Peyer's patch (tissue), 4 donors: ENCODE measurements at regions not wholly inside any gene's neighbourhood (a gene's known extent, or its start where the extent isn't known, plus 50 kb on each side); places are given as distances from the start of the nearest gene placed in this dataset.

Source experiments
- DNase-seq, 3 donors: peaks; one replicate each; pipeline ENCODE4 v3.0.0-alpha.2; 2017 to 2019
- H3K27ac ChIP-seq, 4 donors: fragments of 200-600 bp; sonication (generic); one replicate each; pipeline ENCODE4 v1.5.1; 2016 to 2019
- H3K27me3 ChIP-seq, 2 donors: fragments of 200-600 bp; sonication (generic); one replicate each; pipeline ENCODE4 v1.5.1; 2019
- H3K36me3 ChIP-seq, 3 donors: fragments of 200-600 bp; sonication (generic); one replicate each; pipeline ENCODE4 v1.5.1; 2016 to 2019
- H3K4me1 ChIP-seq, 4 donors: fragments of 200-600 bp; sonication (generic); one replicate each; pipeline ENCODE4 v1.5.1; 2016 to 2019
- H3K4me3 ChIP-seq, 4 donors: fragments of 200-600 bp; sonication (generic); 1 replicate in 3 of 4; 2 replicates in 1 of 4; pipeline ENCODE4 v1.5.1; 2016 to 2019; ENCODE audit warnings: mild to moderate bottlenecking in 1 of 4
- H3K9me3 ChIP-seq, 4 donors: fragments of 200-600 bp; sonication (generic); one replicate each; pipeline ENCODE4 v1.5.1; 2016 to 2019; ENCODE audit warnings: mild to moderate bottlenecking in 1 of 4
- CTCF ChIP-seq, 6 experiments: fragments of 450-650 bp in 4 of 6; fragments of 200-600 bp in 2 of 6; sonication (generic) in 1 of 6; IDR thresholded peaks; one replicate each; pipeline ENCODE4 v1.5.1; 2017 to 2019; ENCODE audit warnings: antibody characterized with exemption in 6 of 6, mild to moderate bottlenecking in 3 of 6, moderate library complexity in 1 of 6
- POLR2A ChIP-seq, 2 donors: fragments of 450-650 bp; IDR thresholded peaks; one replicate each; pipeline ENCODE4 v1.5.1; 2017; ENCODE audit warnings: antibody characterized with exemption in 2 of 2, mild to moderate bottlenecking in 2 of 2, moderate library complexity in 2 of 2
- small RNA-seq, 2 donors: library from RNA; depleted of rRNA; stranded (forward); fragments of <200 nt; gene quantifications; one replicate each; pipeline ENCODE3, GENCODE V24; 2016

DNA sequence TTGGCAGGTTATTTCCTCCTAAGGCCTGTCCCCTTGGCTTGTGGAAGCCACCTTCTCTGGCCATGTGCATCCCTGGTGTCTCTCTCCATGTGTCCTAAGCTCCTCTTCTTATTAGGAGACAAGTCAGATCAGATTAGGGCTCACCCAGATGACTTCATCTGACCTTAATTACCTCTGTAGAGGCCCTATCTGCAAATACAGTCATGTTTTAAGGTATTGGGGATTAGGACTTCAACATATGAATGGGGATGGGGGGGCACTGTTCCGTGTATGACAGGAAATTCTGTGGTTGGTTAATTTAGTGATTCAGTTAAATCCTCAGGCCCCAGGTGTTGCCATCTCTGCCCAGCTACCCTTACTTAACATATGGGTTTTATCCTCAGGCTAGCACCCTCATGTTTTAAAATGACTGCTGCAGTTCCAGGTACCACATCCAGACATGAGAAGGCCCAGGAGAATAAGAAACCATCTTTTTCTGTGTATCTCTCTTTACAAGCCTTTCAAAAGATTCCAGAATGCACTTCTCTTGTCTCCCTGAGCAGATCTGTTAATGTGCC is 51.9 kb upstream of the RAI14 start:
- H3K27ac ChIP-seq: no peak overlapping the region
- TF ChIP-seq POLR2A (IDR thresholded peaks at IDR 0.05) (no peak), CTCF (IDR thresholded peaks at IDR 0.05) (no peak)
- H3K36me3 ChIP-seq: no peaks in the 10 kb centered on the region
- no peak for DNase-seq
- no peaks in the 10 kb centered on the region for H3K27me3 ChIP-seq
- peaks cover 0 to 9% (median 3%) of the 10 kb centered on the region in 4 donors for H3K4me1 ChIP-seq
- H3K9me3 ChIP-seq: no peaks in the 10 kb centered on the region
- no peak overlapping the region for H3K4me3 ChIP-seq

DNA sequence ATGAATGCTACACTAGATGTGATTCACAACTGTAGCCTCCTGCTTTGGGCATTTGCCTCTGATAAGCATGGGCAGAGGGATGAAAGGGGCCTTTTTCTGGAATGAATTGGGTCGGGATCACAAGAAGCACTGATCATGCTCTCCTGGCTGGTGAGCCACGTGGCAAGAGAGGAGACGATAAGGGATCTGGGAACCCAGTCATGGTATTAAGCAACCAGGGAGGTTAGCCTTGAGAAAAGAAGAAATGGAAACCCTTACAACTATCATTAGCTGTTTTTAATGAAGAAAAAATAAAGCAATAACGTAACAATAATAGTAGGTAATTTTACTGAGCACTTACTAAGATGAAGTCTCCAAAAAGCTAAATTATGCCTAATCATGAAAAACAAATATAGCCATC is 50.0 kb upstream of the RAI14 start:
- no peaks in the 10 kb centered on the region for H3K36me3 ChIP-seq
- DNase-seq: no peak
- H3K4me1 ChIP-seq: peaks cover 0 to 12% (median 2%) of the 10 kb centered on the region in 4 donors
- H3K27me3 ChIP-seq: no peaks in the 10 kb centered on the region
- no peak overlapping the region for H3K4me3 ChIP-seq
- H3K9me3 ChIP-seq: no peaks in the 10 kb centered on the region
- H3K27ac ChIP-seq: no peak overlapping the region
- no peak for TF ChIP-seq POLR2A (IDR thresholded peaks at IDR 0.05)
- no peak for TF ChIP-seq CTCF (IDR thresholded peaks at IDR 0.05)

Small RNA genes lying in the stretch of these regions (small RNA-seq; reads per million reads assigned to genes)
- gene AC139792.3: 0 reads per million in 2 donors
